GM12873 (cell line): ENCODE measurements at regions not wholly inside any gene's neighbourhood (a gene's known extent, or its start where the extent isn't known, plus 50 kb on each side); places are given as distances from the start of the nearest gene placed in this dataset.

Source experiments
- CTCF ChIP-seq: IDR thresholded peaks from 2 replicates; pipeline ENCODE4 v1.5.1; 2012; ENCODE audit warnings: low read depth, mild to moderate bottlenecking, moderate library complexity, low read length, control low read depth; ENCODE audit not compliant: insufficient read depth; ENCODE audit errors: missing control alignments

GRCh38 chr11:113602483-113602882 is 103.6 kb downstream of the TMPRSS5 start:
- TF ChIP-seq CTCF: no peak

- TF ChIP-seq CTCF: no peak
Measured at GRCh38 chr11:113596658-113597057, 109.5 kb downstream of the TMPRSS5 start.

GRCh38 chr11:113595810-113596594 is 110.1 kb downstream of the TMPRSS5 start:
- TF ChIP-seq CTCF: no peak

GRCh38 chr11:113593698-113594308 is 112.3 kb downstream of the TMPRSS5 start:
- TF ChIP-seq CTCF: no peak

- no peak for TF ChIP-seq CTCF
Measured at GRCh38 chr11:113591117-113591516, 115.0 kb downstream of the TMPRSS5 start.

- peak; percentile 16 for TF ChIP-seq CTCF
Measured at GRCh38 chr11:113587308-113587739, 112.1 kb upstream of the DRD2 start.

- no peak for TF ChIP-seq CTCF
Measured at GRCh38 chr11:113584371-113584770, 109.2 kb upstream of the DRD2 start.
